ENCODE measurements at regions not wholly inside any gene's neighbourhood (a gene's known extent, or its start where the extent isn't known, plus 50 kb on each side); places are given as distances from the start of the nearest gene placed in this dataset.

GRCh38 chr5:93302711-93303110, 278.3 kb downstream of the NR2F1-AS1 start:
- ATAC-seq (no peak), DNase-seq (no peak)
- TF ChIP-seq POLR2A (IDR thresholded peaks at IDR 0.05) (no peak), CTCF (IDR thresholded peaks at IDR 0.05) (no peak)
- H3K36me3 ChIP-seq, result no peaks in the 10 kb centered on the region
- 31% methylated on average over 4 of the region's 4 CpGs for WGBS (ENCODE audit: insufficient coverage, low coverage, low lambda C conversion rate, missing lambda C conversion rate)
- no peaks in the 10 kb centered on the region for H3K27me3 ChIP-seq
- H3K9me3 ChIP-seq, result no peaks in the 10 kb centered on the region
- H3K27ac ChIP-seq, result no peak overlapping the region
- intact Hi-C loops (cut with DNase I), result no loop called here
- no peaks in the 10 kb centered on the region for H3K4me1 ChIP-seq
- no peak overlapping the region for H3K4me3 ChIP-seq

DNA sequence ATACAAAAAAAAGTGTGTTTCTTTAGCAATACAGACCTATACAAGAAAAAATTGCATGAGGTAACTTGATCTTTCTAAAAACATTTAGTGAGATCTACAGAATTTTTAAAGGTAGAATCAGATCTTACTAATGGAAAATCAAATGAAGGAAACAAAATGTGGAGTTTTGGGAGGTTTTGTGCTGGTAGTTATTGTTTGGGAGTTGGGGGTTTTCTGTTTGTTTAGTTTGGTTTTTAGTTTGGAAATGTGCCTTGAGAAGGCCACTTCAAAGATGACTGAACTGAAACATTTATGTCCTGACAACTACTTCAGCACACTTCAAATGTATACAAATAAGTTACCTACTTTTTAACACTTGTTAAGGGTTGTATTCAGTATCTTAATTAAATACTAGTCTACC, 280.1 kb downstream of the NR2F1-AS1 start:
- Histone ChIP-seq H3K9me3 (no peaks in the 10 kb centered on the region), H3K27me3 (no peaks in the 10 kb centered on the region), H3K36me3 (no peaks in the 10 kb centered on the region), H3K4me1 (no peaks in the 10 kb centered on the region), H3K27ac (no peak overlapping the region), H3K4me3 (no peak overlapping the region)
- DNase-seq, result no peak
- TF ChIP-seq CTCF (IDR thresholded peaks at IDR 0.05) (no peak), POLR2A (IDR thresholded peaks at IDR 0.05) (no peak)
- no peak for ATAC-seq
- intact Hi-C loops (cut with DNase I), result no loop called here

- no peaks in the 10 kb centered on the region for H3K4me1 ChIP-seq
- intact Hi-C loops (cut with DNase I), result no loop called here
- no peaks in the 10 kb centered on the region for H3K27me3 ChIP-seq
- no peak overlapping the region for H3K4me3 ChIP-seq
- TF ChIP-seq CTCF (IDR thresholded peaks at IDR 0.05), result no peak
- no peak for TF ChIP-seq POLR2A (IDR thresholded peaks at IDR 0.05)
- no peak for ATAC-seq
- no peaks in the 10 kb centered on the region for H3K9me3 ChIP-seq
- no peaks in the 10 kb centered on the region for H3K36me3 ChIP-seq
- 59% methylated on average over 8 of the region's 8 CpGs for WGBS (ENCODE audit: insufficient coverage, low coverage, low lambda C conversion rate, missing lambda C conversion rate)
- no peak overlapping the region for H3K27ac ChIP-seq
- no peak for DNase-seq
These were observed 280.6 kb downstream of the NR2F1-AS1 start for GRCh38 chr5:93300309-93300923.

- DNase-seq, result no peak
- no peaks in the 10 kb centered on the region for H3K4me1 ChIP-seq
- 61% methylated on average over 6 of the region's 6 CpGs for WGBS (ENCODE audit: insufficient coverage, low coverage, low lambda C conversion rate, missing lambda C conversion rate)
These were observed 281.2 kb downstream of the NR2F1-AS1 start for GRCh38 chr5:93299681-93300308.

More at GRCh38 chr5:93299681-93300308, 281.2 kb downstream of the NR2F1-AS1 start:
- no peak for ATAC-seq
- Histone ChIP-seq H3K36me3 (no peaks in the 10 kb centered on the region), H3K9me3 (no peaks in the 10 kb centered on the region), H3K27me3 (no peaks in the 10 kb centered on the region), H3K4me3 (no peak overlapping the region), H3K27ac (no peak overlapping the region)
- intact Hi-C loops (cut with DNase I), result no loop called here
- TF ChIP-seq POLR2A (IDR thresholded peaks at IDR 0.05) (no peak), CTCF (IDR thresholded peaks at IDR 0.05) (no peak)
